ENCODE measurements at regions not wholly inside any gene's neighbourhood (a gene's known extent, or its start where the extent isn't known, plus 50 kb on each side); places are given as distances from the start of the nearest gene placed in this dataset.

DNA sequence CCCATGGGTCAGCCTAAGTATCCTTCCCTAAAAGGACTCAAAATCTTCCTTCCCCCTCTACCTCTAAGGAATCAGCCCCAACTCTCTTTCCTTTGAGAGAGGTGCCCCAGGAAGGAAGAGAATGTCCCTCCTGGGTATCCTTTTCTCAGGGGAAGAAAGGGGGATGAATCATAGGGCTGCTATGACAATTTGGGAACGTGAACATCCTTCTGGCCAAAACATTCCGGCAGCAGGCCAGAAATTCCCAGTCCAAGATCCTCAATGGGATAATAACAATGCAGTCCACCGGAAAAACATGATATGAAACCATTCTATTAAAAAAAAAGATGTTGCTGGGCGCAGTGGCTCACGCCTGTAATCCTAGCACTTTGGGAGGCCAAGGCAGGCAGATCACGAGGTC is 50.8 kb upstream of the CACNA2D3 start:
- no peak for DNase-seq

DNA sequence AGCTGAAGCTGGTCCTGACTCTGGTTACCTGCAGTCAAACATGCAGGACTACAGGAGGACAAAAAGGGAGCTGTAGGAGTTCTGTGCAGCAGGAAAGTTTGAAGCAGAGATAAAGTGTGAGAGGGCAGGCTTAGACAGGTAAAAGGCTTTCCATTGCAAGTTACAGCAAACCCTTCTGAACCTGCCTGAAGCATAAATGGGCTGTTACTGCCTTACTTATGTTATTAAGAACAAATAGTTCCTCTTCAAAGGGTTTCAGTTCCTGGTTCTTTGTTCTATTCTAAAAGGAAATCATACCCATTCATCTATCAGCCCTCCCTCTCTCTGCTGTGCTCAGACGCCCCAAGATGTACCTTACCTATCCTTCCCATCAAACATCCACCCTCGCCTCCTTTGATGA is 52.4 kb upstream of the CACNA2D3 start:
- DNase-seq, result no peak

DNA sequence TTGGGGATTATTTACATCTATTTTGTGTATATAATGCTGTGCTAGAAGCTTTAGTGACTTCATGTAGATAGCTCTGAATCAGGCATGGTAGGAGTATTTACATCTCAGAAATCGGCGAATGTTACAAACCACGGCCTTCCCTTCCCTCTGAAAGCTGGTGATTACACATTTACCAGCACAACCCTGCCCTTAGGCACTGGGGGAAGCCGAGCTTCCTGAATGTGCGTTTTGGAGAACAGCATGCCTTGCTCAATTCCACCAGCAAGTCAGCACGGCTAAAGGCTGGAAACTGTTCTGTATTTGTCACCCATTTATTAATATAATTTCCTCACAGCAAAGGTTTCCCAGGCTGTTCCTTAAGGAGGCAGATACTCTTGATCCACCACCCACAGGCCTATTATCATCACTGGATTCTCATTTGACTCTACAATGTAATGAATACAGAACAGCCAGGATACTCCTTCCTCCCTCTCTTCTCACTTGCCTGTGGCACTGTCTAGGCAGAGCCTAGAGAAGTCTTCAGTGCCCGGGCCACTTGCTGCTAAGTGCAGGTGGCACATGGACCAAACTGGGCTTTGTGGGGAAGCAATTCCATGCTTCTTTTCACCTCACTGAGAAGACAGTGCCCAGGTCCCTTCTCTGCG is 55.2 kb upstream of the CACNA2D3 start:
- DNase-seq, result no peak

DNA sequence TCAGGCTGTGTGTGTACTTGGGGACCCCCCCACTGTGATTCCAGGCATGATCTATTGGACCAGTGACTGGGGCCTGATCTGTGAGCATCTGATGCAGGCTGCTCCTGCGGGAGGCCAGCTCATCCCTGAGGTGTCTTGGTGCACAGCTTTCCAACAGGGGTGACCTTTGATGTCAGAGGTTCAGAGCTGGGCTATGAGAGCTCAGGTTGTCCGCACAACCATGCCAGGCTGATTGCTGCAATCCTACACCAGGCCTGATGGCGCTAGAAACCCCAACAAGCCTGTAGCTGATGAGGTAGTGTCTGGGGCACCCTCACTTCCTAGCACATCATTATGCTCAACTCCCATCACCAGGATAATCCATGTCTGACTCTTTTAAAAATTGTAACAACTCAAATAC is 56.1 kb upstream of the CACNA2D3 start:
- DNase-seq, result no peak

DNA sequence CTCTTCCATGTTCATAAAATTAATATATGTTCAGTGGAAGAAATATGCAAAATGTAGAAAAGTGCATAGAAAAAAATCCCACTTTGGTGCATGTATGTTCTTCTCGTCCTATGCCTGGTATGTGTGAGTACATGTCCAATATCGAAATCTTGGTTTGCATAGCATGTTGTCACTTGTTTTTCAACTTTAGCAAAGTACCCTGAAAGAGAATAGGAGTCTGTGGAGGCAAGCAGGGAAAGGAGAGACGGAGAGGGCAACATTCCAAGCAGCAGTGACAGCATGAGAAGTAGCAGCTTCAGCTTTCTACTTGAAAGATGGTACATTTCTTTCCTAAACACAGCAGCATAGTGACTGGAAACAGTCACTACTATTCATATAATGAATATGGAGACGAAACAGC is 56.8 kb upstream of the CACNA2D3 start:
- DNase-seq, result no peak

DNA sequence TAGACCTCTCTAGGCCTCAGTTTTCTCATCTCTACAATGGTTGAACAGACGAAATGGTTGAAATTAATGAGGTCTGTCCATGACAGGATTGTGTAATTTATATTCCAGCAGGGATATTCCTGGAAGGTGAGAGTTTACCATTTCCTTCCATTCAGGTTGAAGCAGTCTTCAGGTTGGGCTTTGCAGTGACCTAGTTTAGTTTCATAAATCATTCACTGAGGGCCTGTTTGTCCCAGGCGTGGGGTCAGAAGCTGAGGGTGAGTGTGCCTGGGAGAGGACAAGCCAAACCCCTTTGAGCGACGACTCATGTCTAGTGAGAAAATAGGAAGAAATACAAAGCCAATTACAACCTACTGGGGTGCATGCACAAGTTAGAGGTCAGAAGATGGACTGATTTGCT is 57.2 kb upstream of the CACNA2D3 start:
- no peak for DNase-seq

DNA sequence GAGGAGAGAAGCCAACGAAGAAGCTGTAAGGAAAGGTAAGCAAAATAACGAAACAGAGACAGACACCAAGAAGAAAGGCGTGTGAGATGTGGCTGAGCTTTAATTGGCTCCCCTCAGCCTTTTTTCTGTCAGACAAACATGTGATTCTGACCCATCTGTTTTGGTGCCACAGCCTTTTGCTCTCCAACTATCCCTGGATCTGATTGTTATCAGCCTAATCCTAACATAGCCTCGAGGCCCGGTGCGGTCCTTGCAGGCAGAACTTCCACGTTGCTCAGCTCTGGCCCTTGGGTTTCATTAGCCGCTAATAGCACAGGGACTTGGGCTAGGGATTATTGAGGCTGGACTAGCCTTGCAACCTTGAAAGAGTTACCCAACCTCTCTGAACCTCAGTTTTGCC is 57.9 kb upstream of the CACNA2D3 start:
- DNase-seq, result no peak

DNA sequence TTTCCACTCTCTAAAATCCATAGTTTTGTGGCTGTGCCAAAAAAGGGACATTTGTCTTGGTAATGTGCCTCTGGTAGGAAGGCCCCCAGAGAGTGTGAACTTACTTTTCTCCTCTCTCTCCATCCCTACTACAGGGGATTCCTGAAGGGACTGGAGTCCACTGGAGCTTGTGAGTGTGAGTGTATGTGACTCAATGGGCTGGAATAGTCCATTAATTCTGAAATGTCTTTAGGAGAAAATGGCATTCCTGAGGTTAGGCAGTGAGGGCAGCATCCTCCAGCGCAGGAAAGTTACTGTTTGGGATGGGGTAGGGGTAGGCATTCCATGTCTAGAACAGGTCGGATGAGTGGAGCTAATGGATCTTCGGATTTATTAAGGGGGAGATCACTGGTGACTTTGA is 59.8 kb upstream of the CACNA2D3 start:
- no peak for DNase-seq

DNA sequence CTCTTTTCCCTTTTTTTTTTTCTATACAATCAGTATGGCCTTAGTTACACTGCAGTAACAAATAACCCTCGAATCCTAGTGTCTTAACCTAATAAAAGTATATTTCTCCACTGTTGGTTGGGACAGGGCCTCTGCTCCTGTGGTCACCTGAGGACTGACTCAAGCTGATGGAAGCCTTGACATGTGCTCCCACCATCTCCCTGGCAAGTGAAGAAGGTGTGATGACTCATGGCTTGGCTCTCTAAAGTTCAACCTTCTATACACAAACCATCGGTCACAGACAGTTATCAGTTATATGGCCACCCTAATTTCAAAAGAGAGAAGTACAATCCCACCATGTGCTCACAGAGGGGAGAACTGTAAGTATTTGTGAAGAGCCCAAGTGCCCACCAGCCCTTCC is 65.8 kb upstream of the CACNA2D3 start:
- DNase-seq, result no peak

DNA sequence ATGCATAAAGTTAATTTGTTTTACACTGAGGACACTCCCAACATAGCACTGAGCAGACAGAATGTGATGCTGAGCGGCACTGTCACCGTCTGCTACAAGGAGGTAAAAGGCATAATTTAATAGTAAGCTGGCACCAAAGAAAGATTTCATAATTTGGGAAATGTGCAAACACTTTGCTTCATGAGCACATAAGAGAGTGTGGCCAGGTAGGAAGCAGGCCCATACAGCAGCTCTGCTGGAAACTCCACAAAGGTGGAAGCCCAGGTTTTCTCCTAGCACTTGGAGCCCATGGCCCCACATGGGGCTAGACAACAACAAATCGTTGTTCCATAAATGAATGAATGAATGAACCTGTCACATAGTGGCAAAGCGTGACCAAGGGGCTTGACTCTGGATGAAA is 68.5 kb upstream of the CACNA2D3 start:
- DNase-seq, result no peak

DNA sequence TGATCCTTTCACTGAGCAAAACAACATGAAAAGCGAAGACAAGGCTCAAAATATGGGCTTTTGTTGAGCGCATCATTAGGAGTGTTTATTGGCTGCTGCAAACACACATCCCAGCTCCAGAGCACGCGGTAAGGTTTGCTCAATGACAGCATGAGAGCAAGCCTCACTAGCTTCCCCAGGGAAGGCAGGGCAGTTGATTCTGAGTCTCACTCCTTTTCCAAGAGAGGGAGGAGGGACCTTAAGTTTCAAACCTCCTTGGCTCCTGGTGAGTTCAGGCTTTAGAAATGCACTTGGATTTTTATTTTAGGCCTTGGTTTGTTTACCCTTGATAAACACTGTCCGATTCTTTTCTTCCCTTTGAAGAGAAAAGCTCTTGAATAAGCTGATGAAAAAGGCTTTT is 69.1 kb upstream of the CACNA2D3 start:
- DNase-seq, result no peak

DNA sequence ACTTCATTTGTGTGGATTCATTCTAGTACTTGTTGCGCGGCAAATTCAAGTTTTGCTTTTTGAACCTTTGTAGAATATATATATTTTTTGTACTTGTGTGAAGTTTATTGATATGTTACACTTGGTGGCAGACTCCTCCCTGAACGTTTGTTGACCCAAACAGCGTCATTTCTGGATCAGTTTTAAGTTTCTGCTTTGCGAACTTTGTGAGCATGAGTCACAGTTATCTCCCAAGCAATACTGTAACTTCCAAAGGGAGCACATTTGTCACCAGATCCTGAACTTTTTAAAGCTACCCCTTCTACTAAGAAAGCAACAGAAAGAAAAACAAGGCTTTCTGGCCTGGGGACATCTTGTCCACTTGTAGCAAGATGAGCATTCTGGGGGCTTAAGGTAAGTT is 74.8 kb upstream of the CACNA2D3 start:
- DNase-seq, result no peak

DNA sequence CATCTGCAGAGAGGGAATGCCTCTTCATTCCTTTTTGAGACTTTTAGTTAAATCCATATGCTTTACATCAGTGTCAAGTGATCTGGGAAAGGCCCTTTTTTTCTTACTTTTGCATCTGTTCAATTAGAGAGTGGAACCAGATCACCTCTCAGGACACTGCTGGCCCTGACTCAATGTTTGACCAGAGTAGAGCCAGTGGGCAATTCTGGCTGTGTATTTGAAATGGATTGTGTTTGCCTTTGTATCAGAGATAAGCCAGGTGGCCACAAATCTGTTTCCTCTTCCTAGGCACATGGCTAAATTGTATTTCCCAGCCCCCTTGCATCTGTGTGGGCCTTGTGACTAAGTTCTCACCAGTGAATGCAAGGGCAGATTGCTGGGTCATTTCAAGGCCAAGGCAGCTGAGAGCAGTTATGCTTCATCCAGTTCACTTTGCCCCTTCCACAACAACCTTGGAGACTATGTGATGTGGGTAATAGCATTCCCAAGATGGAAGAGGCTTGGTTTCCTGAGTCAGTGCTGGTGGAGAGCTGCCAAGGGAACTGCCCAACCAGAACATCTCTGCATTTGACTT is 75.6 kb upstream of the CACNA2D3 start:
- no peak for DNase-seq

DNA sequence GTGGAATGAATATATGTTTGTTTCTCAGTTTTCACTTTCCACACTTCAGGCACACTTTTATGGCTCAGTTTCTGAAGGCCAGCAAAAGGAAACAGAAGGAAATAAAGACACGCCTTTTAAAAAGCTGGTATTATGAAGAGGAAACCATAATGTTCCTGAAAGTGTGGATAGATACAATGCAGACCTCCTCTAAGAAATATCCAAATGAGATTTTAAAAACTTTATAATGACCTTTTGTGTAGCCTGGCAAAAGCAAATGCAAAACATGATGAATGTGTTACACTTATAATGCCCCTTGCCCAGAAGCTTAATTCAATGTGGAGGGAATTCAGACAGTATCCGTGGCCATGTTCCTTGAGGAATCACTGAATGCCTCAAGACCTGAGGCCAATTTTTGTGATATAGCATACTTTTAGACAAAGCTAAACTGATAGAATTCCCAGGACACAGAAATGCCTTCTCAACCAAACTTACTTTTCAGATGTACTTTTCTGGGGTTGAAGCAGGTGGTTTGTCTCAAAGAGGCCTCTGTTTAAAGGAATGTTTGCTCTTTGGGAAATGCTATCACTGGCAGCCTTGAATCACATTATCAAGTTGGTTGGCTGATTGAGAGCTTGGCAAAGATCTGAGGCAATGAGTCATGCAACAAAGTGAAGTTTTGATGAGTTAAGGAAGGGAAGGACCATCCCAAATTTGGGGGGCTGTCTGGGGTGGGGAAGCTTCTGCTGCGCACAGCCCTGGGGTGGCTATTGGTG is 77.1 kb upstream of the CACNA2D3 start:
- no peak for DNase-seq

DNA sequence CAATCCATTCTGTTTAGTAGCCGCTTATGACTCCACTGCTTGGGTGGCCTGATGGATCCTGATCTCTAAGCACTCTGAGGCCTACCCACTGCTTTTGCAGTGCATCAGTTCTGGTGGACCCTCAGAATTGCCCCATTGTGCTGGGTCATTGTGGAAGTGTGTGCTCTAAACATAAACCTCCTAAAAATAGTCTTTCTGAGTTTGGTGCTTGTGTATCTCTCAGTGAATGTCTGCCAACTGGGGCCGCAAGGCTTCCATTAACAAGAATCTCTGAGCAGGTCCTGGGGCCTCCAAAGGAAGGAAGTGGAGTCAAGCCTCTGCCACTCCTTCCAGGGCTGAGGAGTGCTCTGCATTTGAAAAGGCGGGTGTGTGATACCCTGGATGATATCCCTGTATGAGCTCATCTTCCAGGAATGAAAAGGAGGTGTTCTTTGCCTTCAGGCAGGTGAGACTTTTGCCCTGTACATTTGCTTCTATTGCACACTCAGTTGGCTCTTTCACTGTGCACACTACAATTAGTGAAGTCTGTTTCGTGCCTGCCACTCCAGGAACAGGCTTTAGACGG is 80.0 kb upstream of the CACNA2D3 start:
- no peak for DNase-seq

DNA sequence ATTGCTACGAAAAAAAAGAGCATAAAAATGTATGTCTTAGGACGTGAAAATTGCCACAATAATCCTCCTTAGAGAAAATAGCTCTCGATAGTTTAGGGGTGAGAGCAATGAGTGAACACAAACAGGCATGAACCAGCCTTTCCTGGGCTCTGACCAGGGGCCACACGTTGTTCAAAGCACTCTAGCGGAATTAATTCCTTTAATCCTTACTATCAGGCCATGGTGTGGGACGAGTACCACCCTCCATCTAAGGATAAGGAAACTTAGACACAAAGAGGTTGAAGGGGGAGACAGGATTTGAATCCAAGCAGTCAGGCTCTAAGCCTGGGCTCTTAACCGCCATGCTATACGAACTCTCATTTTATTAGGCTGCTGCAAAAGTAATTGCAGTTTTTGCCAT is 81.9 kb upstream of the CACNA2D3 start:
- no peak for DNase-seq

DNA sequence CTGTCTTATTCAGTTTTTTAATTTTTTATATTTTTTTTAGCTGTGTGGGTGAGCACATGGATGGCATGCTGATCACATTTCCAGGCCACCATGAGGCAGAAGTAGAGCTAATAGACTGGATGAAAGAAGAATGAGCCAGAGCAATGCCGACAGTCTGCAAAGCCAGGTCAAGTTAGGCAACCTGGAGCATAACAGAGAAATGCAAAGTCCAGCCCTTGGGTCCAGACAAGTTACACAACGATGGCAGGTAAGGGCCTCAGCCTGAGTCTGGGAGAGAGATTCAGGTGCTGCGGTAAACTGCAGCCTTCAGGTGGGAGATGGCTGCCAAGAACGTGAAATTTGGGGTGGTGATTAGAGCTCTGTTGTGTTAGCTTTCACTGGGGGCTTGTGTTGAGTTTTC is 84.0 kb upstream of the CACNA2D3 start:
- DNase-seq, result no peak

DNA sequence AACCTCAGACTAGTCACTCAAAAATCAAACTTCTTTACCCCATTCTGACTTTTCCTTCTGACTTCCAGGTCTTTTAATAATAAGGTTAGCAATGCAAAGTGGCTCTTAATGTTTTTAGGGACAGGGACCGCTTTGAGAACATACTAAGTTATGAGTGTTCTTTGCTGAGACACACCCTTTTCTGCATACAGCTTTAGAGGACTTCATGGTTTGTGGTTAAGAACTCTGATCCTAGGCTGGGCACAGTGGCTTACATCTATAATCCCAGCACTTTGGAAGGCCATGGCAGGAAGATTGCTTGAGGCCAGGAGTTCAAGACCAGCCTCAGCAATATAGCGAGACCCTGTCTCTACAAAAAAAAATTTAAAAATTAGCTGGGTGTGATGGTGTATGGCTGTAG is 85.8 kb upstream of the CACNA2D3 start:
- DNase-seq, result no peak

DNA sequence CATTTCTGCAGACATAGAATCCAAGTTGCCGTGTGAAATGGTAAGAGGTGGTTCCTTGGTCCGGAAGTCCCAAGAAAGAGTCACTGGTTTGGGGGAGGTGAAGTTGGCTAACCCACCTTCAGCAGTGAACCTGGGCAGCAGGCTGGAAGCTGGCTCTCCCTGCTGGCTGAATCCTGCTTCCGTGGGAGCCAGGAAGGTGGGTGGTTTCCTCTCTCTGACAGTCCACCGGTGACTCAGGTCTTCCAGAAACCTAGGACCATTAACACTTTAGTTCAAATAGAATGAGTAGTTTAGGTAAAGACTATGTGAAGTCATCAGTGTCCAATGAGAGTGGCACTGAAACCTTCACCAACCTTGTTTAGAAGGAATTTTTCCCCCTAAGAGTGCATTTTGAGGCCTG is 87.4 kb upstream of the CACNA2D3 start:
- no peak for DNase-seq

DNA sequence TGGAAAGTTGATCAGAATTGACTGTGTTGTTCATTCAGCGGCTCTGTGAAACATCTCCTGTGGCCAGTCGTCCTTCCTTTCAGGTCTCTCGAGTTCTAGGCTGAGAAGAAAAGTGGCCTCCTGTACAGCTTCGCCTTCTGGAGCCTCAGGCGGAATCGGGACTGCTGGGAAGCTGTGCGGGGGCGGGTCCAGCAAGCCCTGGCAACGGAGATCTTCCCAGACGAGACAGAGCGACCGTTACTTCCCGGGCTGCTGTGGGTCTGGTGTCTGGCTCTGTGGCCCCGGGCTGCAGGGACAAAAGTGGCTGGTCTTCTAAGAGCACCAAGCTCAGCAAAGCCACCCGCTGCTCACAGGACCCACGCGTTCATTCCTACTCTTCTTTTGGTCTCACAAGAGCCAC is 88.6 kb upstream of the CACNA2D3 start:
- no peak for DNase-seq

DNA sequence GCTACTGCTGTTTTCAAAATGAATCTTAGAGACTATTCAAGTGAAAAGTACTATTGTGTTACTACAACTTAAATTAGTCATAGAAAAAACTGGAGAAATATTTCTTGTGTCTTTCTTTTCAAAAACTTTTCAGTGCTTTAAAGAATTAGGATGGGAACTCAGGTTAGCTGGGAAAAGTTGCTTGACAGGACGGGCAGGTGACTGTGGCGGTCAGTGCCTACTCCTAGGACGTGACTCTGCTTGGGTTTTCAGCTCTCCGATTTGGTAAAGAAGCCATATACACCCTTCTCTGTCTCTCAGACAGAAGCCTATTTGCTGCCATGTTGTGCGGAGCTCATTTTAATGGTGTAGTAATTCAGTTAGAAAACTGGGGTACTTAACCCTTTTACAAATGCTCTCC is 89.8 kb upstream of the CACNA2D3 start:
- no peak for DNase-seq

DNA sequence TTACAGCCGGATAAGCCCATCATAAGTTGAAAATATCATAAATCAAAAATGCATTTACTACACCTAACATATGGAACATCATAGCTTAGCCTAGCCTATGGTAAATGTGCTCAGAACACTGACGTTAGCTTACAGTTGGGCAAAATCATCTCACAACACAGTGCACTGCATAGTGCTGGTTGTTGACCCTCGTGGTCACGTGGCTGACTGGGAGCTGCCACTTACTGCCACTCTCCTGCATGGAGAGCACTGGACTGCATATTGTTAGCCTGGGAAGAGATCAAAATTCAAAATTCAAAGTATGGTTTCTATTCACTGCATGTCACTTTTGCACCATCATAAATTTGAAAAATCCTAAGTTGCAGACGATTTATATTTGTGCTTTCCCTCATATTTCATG is 94.0 kb upstream of the CACNA2D3 start:
- DNase-seq, result no peak

DNA sequence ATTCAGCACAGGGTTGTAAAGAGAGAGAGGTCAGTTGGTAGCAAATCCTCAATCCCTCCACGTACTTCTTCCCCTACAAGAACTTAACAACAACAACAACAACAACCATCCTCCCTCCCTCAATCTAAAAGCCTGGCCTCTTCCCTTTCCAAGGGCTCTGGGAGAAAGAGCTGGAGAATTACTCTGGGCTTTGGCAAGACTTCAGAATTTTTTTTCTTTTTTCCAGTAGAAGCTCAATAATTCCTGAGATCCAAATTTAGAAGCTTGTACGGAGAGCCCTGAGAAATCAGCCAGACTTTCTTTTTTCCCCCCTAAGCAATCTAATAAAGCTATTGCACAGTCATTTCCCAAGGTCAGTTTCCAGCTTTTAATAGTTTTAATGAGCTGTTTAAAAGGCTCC is 95.8 kb upstream of the CACNA2D3 start:
- no peak for DNase-seq

DNA sequence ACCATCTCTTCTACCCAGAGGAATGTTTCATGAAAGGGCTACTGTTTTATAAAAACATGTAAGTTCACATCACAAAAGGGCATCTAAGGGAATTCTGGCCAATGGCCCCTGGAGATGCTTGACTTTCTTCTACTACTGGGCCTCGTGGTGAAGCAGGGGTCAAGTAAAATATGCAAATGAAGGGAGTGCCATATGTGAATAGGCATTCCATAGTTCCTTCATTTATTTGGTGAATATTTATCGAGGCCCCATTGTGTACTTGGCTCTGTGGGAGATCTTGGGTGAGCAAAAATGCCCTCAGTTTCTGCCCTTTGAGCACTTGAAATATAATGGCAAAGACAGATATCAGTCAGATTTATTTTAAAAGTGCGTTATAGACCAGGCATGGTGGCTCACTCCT is 101.3 kb upstream of the CACNA2D3 start:
- no peak for DNase-seq
